Hematopoietic multipotent progenitor cell treated with erythropoietin and hydrocortisone succinate and interleukin-3 and kit ligand, for 6 days (in vitro differentiated cells): ENCODE measurements at regions not wholly inside any gene's neighbourhood (a gene's known extent, or its start where the extent isn't known, plus 50 kb on each side); places are given as distances from the start of the nearest gene placed in this dataset.

Experiments used
- DNase-seq: peaks from one replicate; pipeline ENCODE4 v3.0.0-alpha.2; 2015

DNA sequence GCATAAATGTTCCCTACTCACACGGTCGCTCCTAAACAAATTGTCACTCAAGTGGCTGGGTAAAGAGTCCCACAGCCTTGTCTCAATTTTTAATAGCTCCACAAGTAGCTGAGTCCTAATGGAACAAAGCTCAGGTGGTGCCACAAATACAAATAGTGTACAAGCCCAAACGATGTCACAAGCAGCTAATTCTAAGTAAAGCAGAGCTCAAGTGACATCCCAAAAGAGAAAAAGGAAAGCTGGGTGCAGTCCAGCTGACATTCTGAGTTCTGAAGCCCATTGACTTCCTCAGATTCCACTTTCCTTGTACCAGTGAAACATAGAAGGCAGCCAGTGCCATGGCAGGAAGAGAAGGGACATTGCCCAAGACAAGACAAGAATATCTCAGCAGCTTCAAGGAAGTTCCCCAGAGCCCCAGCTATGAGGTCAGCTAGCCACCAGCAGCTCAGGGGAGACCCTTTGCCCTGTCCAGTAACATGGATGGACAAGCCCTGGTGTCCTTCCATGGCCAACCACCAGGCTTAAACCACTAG, 231.2 kb upstream of the SGCD start:
- DNase-seq: no peak

DNA sequence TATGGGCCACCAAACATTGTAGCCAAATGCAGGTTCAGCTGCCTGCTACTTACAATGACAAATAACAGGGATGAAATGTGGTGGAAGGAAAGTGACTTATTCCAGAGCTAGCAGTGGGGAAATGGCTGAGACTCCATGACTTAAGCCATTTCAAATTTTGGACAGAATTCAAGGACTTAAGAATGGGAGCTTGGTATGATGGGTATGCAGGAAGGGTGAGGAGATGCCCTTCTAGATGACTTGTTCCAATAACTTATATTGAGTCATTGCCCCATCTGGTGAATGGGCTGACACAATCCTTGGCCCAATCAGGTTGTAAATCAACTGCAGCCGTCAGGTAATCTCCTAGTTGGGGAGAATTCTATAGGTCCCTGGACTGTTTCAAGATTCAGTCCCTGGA, 230.7 kb upstream of the SGCD start:
- no peak for DNase-seq

DNA sequence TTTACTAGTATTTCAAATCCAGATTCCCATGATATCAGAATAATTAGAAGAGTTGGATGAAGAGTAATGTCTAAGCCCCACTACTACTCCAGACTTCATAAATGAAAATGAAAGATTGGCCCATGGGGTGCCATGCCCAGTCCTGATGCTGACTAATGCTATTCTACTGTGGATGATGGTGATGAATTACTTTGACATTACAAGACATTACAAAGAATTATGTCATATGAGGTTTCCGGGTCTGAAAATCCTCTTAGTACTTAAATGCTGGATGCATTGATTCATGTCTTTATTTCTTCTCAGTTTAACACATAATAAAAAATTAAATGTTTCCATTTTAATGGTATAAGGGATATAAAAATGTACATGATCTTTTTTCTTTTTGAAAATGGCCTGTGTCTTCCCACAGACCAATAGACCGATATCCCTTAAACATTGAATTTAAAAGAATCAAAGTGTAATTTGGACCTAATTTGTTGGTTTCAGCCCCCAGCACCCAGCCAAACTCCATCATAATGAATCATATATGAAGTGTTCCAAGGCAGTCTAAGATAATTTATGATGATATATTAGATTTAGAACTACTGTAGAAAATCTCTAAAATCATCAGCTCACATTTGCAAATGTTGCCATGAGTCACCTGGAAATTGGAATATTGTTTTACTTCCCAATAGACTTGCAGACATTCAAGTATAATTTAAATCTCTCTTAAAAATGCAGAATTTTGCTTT, 223.6 kb upstream of the SGCD start:
- DNase-seq: no peak

DNA sequence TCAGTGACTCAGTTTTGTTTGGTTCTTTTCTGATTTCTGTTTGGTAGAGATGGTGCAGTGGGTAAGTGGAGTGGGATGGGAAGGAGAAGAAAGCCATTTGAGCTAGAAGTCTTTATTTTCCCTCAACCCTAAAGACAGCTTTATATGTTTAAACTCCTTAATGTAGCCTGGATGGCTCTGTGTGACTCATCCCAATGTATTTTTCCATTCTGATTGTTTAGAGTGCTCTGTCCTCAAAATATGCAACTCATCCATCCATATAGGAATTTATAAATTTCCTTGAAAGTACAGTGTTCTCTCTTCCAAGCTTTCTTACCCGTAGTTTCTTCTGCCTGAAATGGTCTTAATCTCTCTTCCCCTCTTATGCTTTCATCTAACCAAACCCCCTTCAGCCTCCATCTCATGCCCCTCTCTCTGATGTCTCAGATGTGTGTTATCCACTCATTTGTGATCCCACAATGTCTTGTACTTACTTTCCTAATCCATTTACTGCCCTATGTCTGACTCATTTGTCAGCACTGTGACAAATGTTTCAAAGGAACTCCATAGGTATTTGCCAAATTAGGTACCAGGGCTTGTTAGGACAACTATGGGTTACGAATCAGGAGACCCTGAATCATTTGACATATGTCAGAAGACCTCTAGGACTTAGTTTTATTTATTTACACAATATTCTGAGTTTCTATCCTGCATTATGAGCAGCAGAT, 217.5 kb upstream of the SGCD start:
- DNase-seq: no peak

DNA sequence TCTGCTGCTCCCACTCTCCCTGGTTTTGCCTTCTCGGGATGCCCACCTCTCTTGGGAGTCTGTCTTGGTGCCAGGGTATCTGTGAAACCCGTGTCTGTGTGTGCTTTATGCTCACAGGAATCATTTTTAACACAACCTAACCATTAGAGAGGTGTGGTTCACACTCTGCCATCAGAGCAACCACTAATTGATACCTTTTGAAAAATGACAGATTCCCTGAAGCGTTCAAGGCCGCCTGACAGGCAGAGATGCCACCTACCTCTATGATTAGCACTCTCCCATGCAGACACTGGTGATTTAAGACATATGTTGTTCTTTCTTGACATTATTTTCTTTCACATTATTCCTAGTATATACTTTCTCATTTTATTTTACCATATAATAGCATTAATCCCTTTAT, 207.3 kb upstream of the SGCD start:
- no peak for DNase-seq

DNA sequence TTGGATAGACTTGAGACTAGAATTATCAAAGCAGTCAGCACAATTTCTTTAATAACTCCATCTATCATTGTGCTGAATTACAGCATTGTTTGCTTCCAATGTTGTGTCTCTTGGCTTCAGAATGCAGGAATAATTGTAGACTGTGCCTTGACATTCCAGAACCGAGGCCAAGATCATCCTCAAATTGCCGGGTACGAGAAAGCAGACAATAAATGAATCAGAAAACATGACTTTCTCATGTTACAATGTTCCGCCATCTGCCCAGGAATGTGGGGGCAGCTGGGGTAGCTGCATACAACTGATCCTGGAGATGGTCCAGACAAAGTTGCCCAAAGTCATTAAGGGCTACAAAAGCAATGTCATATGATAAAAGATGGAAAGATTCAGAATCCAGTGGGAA, 206.2 kb upstream of the SGCD start:
- DNase-seq: no peak

DNA sequence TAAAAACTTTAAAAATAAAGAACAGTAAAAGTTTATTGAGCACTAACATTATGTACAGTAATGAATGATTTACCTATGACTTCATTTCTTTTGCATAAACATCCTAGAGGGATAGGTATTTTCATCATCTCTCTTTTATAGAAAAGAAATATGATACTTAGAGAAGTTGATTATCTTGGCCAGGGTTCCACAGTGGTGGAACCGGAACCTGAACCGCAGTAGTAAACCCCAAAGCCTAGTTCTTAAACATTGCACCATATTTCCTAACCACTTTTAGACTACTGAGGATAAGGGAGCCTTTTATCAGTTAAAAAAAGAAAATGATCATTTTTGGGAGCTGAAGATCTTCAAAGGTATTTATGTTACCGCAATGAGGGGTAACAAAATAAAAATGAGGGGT, 205.7 kb upstream of the SGCD start:
- no peak for DNase-seq

DNA sequence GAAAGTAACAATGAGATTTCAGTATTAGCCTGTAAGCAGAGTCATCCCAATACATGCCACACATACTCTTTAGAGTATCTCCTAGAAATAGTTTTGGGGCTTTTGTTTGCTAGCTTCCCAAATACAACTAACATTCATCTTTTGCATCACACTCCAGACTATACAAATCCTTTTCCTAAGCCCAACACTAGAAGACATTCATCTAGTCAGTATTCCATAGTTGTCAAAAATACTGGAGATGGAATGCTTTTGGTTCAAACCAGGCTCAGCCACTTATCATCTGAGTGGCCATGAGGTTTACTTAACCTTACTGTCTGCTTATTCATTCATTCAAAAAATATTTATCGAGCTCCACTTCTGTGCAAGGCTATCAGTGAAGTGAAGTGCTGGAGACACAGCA, 205.1 kb upstream of the SGCD start:
- DNase-seq: no peak

DNA sequence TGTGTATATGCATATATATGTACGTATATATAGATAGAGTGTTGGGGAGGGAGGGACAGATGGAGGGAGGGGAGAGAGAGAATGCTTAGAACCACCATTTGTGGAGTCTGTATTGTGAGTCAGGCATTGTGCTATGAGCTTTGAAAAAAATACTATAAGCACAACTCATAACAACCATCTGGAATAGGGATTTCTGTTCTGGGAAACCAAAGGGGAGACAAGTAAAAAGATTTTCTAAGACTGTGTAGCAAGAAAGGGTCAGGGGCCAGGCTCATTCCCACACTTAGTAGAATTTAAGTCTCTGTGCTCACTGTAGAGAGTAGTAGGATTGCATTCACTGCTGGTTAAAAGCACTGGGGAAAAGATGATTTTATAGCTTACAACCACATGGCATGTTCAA, 202.3 kb upstream of the SGCD start:
- DNase-seq: no peak

DNA sequence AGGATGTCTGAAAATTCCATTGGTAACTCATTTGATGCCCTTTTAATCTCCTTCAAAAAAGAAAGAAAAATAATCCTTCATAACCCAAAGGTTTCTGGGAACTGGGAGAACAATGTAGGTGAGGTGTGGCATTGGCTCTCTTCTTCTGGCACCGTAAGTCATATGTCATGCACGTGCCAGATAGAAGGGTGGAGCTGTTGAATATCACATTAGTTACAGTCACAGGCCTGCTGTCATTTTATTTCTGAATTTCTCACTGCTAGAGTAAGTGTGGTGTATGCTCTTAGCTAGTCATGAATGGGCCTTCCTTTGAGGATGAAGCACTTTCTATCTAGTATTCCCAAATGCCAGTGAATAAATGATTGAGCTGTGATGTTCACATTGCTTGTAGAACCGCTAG, 201.8 kb upstream of the SGCD start:
- no peak for DNase-seq

DNA sequence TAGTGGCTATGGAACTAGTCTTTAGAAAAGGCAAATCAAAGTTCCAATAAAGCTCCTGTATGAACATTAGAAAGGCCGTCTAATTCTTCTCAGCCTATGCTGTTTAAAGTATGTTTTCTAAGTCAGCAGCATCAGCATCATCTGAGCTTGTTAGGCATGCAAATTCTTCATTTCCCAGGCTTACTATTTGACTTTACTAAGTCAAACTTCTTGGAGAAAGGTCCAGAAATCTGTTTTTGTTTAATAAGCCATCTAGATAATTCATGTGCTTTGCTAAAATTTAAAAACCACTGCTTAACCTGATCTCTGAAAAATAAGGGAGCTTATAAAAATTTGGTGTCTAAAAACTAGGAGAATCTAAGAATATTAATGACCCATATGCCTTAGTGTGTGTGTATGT, 200.2 kb upstream of the SGCD start:
- DNase-seq: no peak

DNA sequence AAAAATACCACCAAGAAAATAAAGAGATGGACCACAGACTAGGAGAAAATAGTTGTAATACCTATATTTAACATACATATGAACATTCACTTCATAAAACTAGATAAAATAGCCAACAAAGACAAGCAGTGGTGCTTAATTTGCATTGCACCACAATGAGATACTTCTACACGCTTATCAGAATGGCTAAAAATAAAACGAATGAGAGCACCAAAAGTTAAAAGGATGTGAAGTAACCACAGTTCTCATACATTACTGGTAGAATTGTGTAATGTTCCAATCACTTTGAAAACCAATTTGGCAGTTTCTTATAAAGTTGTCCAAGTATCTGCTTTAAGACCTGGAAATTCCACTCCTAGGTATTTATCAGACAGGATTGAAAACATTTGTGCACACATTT, 198.9 kb upstream of the SGCD start:
- no peak for DNase-seq

DNA sequence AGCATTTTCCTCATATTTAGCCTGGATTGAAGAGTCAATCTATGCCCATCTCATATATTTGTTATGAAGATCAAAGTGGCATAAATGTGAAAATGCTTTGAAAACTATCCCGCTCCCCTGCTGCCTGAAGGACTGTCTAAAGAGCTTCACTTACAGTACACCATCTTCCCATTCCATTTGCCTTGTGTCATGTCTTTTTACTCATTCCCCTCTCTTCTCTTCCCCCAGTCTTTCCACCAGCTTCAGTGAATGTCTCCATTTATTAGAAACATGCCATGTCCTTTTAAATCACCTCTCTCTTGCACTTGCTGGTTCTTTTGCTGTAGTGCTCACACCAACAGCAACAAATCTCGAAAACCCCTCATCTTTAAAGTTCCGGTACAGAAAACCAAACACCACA, 192.7 kb upstream of the SGCD start:
- no peak for DNase-seq

DNA sequence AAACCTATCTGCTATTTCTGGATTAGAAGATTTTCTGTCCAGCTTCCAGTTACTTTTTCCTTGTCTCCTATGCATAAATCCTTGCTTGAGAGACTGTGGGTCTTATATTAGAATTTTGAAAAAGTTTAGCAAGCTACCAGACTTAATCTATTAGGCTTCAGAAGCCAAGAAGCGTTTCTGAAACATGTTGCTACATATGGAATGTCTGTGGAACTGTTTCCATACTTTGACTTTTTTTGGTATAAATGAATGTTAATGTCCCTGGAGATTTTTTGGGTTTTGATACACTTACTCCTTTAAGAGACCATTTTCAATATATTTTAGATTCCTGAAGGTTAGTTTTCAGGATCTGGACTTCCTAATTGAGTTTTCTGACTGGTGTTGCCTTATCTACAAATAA, 191.4 kb upstream of the SGCD start:
- no peak for DNase-seq

DNA sequence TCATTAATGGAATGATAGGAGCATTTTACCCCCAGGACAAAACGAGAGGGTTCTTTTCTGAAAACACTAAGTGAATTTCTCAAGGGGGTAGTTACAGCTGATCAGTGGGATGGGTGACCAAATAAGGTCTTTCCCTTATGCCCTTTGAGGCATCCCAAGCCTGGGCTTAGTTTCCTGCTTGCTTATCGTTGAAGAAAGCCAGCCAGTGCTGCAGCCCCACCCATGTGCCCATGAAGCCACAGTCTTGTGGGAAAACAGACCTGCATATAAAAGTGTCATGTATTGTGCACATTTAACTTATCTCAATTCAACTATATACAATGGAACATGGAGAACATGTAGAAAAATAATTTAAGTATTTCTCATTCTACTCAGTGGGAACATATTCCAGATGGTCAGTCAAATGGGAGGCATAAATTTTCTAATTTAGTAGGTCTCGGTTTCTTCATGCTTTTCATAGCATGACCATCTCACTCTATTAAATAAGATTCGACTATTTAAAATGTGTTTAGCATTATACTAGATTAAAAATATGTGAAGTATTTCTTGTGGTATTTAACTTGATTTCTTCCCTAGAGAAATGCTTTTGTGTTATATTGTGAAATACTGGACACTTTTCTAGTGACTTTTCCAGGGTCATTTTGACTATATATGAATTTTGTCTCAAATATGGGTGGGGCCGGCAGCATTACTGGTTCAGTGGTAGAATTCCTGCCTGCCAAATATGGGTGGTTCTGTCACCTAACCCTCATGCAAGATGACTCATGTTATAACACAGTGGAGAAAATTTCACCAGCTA, 189.7 kb upstream of the SGCD start:
- DNase-seq: no peak

DNA sequence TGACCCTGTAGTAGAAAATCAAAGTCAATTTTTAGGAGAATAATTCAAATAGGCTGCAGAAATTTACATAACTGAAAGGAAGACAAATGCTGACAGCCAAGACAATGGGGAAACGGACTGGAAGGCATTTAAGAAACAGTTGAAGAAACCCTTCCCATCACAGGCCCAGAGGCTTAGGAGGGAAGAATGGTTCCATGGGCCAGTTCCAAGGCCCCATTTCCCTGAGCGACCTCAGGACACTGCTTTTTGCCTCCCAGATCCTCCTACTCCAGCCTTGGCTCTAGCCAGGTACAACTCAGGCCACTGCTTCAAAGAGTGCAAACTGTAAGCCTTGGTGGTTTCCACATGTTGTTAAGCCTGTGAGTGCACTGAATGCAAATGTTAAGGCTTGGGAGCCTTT, 184.1 kb upstream of the SGCD start:
- DNase-seq: no peak

DNA sequence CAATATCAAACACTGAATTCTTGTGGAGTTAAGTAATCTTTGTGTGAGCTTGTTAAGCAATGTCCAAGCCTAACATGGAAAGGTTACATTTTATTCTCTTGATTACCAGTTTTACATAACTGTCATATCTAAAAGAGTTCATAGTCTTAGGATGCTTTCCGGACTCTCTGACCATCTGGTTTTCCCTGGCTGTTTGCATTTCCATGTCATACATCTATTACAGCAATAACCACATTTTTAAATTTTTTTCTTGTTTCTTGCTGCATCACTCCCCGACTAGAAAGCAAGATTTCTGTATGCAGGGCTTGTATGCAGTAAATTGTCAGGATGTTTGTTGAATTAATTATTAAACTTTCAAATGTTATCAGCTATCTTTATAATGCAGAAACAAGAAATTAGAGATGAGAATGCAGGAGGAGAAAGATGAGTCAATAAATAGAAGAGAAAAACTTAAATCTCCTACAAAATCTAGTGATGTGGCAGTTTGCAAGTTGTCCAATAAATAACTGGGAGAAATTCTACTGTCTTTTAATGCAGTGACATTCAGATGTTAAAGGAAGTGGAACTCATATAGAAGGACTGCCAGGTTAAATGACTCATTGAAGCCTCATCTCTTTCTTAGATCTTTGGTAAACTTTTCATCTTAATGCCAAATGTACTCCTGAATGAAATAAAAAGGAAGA, 179.6 kb upstream of the SGCD start:
- DNase-seq: no peak

DNA sequence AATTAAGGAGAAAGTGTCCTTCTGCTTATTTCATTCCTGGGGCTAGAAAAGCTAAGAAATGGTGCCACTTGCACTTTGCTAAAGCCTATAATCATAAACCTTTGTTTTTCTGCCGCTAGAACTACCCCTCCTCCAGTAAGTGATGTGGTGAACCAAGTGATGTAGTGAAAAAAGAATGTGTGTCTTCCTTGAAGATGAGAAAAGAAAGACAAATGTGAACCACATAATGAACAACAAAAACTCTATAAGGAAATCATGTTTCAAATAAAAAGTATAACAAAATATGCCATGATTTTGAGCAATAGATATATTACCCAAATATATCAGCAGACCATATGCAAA, 179.0 kb upstream of the SGCD start:
- no peak for DNase-seq

DNA sequence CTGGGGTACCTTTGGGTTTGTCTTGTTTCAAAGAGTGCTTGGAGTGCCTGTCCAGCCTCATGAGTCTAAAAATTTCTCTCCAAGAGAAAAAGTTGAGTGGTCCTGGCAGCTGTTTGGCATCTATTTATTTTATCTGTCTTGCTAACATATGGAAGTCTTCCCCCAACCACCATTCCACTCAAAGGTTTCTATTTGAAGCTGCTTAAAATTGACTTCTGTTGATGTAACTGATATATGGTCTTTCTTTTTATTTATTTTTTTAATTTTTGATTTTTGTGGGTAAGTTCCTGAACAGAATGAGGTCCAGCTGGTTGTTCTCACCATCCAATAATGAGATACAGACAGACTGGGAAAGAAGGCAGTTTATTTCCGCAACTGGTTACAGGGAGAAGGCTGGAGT, 178.7 kb upstream of the SGCD start:
- DNase-seq: no peak

DNA sequence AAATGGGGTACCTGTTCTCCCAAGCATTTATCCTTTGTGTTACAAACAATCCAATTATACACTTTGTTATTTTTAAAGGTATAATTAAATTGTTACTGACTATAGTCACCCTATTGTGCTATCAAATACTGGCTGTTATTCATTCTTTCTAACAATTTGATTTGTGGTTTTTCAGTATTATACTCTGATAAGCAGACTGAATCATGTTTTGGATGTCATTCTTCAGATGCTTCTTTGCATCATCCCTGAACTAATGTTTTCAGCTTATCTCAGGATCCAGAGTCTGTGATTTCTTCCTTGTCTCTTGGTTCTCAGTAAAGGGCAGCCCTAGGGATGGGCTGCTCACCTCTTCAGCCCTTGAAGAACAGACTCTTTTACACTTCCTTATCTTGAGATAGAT, 177.8 kb upstream of the SGCD start:
- DNase-seq: no peak

DNA sequence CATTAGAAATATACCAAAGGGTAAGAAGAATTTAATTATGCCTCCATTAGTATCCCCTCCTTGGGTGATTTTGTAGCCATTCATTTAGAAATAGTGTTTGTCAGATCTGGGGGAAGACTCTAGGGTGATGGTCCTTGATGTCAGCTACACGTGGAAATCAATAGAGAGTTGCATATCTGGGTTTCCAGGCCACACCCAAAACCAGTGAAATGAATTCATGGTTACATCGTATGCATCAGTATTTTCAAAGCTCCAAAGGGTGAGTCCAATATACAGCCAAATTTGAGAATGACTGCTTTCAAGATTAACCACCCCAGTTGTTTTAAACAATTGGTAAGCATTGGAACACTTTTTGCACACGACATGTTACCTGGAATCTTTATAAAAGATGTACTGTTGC, 173.4 kb upstream of the SGCD start:
- no peak for DNase-seq

DNA sequence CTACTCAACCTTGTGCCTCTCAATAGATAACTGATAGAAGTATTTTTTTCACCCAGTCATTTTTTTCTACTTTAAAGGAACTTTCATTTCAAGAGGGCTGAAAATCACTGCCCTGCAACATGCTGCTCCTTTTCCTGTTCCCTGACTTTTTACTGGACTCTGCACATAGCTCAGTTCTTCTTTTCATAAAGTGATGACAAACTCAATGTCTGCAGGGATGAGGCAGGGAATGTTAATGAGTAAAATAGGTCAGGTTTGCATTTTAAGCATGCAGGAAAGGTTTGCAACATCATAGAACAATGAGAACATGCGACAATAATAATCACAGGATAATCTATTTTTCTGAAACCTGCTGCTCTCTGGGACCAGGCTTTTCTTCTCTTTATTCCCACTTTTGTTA, 172.2 kb upstream of the SGCD start:
- DNase-seq: no peak

DNA sequence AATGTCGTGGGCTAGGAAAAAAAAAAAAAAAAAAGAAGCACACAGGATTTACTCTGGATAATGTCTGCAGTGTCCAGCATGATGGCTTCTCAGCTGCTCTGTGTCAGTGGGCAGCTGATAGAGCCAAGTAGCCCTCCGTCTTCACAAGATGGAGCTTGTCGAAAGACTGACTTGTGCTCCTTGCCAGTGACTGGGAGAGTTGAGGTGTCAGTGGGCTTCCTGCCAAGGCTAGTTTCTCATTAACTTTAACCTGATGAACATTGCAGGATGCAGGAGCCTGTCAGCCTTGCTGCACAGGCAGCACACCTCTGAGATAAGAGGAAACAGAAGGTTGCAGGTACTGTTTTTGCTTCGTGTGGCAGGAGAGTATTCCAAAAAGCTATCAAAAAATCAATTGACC, 171.4 kb upstream of the SGCD start:
- no peak for DNase-seq

DNA sequence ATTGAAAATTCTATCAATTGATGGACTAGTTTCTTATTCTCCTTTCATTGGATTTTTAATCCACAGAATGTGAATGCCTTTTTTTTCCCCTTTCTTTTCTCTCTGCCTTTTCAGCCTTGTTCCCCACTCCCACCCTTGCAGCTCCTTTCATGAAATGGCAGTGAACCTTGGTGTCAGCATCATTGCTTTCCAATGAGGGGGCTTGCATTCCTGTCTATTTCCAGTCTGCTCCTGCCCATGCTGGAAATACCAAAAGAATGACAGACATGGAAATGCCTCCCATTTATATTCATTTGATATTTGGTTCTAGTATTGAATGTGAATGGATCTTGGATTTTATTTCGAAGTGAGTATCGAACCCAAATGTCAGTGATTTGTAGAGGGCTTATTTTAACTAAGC, 162.7 kb upstream of the SGCD start:
- no peak for DNase-seq
